Stimulated activated CD8-positive, alpha-beta memory T cell treated with anti-CD3 and anti-CD28 coated beads, Interleukin-4, amount 100 ng/mL, for 48 hours (primary cell): ENCODE measurements at regions not wholly inside any gene's neighbourhood (a gene's known extent, or its start where the extent isn't known, plus 50 kb on each side); places are given as distances from the start of the nearest gene placed in this dataset.
"Not testable (repeated sequence)": the region's sequence is repeated elsewhere in the genome, so short reads cannot be mapped to it uniquely, and the experiment has no call there.

Source experiments
- DNase-seq: peaks from one replicate; pipeline ENCODE4 v3.0.0-alpha.2; 2020

DNA sequence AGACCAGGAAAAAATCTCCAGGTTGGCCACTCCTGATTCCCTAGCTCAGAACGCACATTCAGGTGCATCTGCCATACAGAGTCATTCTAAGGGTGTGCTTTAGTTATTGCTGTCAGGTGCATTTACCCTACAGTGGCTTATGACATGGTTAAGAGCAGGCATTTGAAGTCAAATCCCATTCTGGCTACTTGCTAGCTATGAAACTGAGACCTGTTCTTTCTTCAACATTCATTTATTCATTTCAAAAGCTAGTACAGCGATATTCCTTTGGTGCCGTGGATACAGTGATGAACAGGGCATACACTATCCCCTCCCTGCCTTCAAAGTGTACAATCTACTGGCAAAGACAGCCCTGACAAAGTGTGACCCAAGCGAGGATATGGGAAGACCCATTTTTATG, 508.3 kb downstream of the NPIPA7 start:
- no peak for DNase-seq

DNA sequence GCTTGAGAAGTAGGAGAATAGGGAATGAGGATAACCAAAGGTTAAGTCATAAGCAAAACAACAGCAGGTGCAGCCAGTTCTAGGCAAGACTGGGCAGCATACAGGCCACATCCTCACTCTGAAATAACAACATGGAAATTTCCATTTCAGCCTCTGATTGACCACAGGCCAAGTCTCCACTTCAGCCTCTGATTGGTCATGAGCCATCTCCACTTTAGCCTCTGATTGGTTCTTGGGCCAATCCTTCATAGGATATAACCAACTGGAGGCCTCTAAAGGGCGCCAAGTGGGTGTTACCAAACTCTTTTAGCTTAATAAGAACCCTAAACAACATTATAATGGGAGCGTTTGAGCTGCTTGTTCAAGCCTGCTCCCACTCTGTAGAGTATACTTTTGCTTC, 512.0 kb downstream of the NPIPA7 start:
- no peak for DNase-seq

DNA sequence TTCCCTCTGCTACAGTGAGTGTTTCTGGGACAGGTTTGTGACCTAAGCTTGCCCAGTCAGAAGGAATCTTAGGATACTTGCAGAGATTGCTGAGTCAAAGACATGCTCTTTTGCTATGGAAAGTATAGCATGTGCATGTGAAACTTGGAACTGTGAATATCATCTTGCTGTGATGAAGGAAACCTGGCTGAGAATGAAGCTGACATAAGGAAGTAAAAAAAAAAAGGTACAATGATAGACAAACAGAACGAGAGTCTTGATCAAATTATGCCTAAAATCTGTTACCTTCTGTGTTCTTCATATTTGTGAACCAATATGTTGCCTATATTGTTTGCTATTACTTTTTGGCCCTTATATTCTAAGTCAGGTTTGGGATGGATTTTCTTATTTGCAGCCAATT, 525.7 kb downstream of the NPIPA7 start:
- no peak for DNase-seq

DNA sequence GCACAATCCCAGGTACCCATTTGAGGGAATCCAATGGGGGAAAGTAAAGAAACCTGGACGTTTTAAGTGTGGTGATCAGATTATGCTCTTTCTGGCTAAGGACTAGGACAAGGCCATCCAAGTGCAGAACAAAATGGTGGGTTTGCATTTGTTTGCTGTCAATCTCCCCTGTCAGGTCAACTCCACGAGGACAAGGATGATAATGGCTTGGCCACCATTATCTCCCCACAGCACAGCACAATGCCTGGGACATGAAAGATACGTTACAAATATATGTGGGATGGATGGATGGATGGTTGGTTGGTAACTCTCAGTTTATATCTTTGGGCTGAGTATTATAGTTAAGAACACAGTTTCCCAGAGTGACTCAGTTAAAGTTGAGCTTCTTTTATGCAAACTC, 526.9 kb downstream of the NPIPA7 start:
- no peak for DNase-seq

DNA sequence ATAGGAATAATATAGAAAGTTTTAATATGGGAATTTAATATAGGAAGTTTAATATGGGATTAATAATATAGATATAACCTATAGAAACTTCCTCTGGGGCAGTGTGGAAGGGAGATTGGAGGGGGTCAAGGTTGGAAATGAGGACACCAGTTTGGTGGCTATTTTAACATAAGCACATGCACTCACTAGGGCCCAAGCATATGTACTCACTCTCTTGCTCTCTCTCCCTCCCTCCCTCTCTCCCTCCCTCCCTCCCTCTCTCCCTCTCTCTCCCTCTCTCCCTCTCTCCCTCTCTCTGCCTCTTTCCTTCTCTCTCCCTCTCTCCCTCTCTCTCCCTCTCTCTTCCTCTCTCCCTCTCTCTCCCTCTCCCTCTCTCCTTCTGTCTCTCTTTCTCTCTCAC, 528.1 kb downstream of the NPIPA7 start:
- DNase-seq = no peak

DNA sequence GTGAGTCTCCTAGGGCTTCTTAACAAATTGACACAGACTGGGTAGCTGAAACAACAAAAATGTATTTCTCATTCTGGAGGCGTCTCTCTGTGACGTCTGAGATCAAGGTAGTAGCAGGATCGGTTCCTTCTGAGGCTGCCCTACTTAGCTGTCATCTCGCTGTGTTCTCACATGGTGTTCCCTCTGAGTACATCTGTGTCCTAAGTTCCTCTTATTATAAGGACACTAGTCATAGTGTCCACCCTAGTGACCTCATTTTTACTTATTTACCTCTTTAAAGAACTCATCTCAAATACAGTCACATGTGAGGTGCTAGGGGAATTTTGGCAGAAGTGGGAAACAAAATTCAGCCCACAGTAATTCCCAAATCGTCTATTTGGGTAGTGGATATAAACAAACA, 529.1 kb downstream of the NPIPA7 start:
- no peak for DNase-seq

DNA sequence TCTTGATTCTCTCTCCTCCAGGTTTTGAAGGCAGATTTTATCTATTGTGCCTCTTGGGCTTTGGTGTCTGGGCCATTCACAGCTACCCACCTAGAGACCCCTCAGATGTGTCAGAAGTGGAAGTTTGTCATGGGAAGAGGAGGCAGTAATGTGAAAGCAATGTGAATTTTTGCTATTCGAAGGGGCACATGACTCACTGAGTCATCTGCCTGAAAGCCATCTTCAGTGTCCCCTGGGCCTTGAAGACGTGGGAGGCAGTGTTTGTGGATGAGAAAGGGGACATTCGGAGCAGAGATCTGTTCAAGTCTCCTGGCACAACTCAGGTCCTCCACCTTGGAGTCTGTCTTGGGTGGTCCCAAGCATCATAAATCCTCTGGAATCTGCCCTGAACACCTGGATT, 530.2 kb downstream of the NPIPA7 start:
- DNase-seq = no peak

DNA sequence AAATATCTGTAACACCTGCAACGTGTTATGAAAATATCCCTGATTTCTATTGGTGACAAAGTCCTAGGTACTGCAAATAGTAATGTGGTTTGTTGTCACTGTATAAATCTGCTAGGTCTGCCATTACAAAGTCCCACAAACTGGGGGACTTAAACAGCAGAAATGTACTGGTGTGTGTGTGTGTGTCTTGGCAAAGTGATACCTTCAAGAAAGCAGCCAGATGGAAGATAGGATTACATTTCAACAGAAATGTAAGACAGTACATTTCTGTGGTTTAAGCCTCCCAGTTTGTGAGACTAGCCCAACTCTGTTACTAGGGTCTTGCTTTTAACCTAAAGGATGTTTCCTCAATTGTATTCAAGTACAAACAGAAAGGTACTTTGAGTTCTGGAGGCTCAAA, 531.7 kb downstream of the NPIPA7 start:
- DNase-seq = no peak

DNA sequence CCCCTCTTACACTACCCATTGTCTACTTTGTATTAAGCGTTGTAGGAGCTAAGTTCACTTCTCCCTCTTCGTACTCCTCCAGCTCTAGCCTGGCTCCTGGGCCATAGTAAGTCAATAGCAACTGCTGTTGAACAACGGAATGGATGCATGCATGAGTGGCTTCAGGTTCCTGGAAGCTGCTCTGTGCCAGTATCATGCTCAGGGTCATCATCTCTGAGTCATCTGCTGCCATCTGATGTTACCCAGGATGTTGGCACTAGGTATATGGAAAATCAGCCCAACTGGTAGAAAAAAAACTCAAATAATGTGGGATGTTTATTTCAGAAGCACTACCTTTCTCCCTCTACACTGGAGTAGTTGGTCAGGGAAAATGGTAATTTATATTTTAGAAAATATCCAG, 536.8 kb downstream of the NPIPA7 start:
- no peak for DNase-seq

DNA sequence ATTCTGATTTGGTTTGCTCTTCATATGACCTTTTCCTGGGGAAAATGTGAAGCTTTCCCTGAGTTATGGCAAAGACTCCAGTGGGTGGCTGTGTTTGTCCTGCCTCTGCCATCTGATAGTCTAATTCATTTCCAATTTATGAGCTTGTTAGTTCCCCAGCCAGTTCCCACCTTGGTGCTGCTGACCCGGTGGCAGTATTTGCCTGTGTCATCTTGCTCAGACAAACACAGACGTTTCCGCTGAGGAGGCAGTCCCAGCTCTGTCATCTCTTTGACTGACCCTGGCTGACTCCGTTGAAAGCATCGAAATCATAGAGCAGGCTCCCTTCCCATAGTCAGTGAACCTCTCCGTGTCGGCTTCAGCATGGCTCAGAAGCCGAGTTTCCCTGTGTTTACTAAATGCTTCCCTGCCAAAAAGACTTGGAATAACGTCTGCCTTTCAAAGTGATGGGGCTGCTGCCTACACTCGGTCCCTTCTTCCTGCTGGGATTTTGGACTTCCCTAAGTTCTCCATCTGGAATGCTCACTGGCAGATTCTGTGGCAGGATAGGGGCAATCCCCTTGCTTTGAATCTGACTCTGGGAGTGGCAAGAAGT, 538.3 kb downstream of the NPIPA7 start:
- DNase-seq = no peak

DNA sequence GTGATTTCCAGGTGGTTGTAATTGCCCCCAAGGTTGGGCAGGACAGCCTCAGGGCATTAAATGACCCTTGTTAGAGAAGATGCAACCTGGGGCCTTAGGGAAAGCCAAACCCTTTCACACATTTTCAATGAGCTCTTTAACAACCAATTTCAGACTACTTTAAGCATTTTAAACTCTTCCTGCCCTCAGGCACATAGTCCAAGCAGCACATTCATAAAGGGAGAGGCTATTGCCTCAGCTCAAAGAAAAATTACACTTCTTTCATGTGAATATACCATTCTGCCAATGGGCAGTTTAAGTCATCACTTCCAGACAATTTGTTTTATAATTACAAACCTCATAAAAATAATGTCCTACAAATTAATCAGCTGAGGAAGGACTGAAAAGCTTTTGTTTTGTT, 544.5 kb downstream of the NPIPA7 start:
- no peak for DNase-seq

DNA sequence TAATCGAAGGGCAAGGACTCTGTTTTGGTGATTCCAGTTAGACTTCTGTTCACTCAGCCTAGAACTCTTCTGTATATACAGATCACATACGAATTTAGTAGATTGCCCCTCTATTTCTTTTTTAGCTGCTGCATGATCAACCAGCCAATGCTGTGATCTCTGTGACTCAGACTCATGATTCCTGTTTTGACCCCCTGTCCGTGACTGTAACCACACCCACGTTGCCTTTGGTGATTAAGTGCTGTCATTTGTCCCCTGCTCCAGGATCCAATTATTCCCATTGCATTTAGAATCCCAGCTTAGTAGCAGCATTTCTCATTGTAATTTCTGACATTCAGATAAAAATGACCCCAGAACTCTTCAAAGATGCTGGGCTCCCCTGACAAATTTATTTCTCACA, 545.7 kb downstream of the NPIPA7 start:
- no peak for DNase-seq

DNA sequence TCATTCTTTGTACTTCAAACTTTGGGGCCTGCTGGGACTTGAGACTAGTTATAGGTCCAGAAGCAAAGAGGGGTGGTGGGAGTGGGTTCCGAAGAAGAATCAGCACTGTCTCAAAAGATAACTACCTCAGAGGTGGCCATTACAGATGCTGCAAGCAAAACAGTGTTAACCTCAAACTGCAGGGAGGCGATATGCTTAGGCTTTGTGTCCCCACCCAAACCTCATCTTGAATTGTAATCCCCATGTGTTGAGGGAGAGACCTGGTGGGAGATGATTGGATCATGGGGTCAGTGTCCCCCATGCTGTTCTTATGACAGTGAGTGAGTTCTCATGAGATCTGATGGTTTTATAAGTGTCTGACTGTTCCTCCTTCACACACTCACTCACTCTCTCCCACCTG, 545.3 kb downstream of the XYLT1 start:
- no peak for DNase-seq

DNA sequence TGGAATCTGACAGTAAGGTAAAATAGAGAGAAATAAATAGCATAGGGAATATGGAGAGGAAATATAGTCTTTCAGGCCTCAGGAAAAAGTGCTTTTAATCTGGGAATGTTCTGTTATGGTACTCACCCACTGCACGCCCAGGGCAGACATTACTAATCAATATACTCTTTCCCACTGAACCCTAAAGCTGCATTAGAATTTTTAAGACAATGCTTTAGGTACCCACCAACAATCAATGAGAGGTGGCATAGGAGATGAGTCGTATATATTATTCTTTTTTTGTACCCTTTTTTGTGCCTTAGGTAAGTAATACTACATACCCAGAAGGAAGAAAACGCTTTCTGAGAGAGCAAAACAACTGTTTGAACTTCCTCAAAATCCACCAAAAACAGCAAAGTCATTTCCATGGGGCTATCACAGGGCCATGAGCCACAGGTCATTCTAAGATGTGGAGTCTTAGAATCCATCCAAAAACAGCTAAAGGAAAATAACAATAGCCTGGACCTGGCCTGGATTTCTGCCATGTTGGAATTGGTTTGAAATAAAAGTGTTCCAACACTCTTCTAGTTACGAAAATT, 542.1 kb downstream of the XYLT1 start:
- no peak for DNase-seq

DNA sequence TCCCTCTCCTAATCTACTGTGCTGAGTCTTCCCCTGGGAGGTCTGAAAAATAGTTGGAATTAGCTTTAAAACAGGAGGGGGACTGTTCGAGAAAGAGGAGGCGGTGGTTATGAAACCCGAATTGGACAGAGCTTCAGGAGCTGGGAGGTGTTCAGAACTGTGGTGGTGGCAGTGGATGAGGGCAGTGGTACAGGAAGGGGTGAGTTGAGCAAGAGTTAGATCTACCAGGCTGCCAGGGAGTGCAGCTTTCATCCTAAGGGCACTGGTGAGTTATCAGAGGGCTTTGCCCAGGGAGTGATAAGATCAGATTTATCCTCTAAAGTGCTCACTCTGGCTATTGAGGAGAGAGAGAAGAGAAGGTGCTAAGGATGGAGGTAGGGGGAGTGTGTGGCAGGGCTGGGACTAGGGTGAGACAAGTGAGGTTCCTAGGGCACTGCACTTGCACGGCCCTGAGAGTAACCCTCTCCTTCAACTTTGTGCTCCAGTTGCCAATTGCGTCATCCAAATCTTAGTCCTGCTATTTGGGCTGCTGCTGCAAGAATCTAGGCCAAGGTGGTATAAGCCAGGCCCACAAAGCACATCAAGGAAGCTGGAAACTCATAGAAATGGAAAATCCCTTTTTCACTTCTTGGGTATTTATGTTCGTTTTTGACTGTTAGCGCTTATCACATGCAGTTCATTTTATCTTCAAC, 540.3 kb downstream of the XYLT1 start:
- no peak for DNase-seq

DNA sequence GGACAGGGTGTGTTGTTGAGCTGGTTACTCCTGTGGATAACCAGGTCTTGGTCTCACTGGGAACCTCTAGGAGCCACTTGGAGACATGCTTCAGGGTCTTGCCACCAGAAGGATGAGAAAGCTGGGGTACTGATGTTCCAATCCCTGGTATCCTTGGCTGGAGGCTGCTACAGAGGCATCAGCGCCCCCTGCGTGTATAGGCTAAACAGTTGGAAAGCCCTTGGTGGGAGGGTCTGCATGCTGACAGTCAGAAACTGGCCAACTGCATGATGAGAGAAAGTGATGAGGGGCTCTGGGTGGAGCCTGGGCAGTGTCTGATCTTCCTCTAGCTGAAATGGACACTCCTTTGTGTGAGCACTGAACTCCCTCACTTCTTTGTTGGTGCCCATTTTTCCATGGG, 536.9 kb downstream of the XYLT1 start:
- DNase-seq = no peak

DNA sequence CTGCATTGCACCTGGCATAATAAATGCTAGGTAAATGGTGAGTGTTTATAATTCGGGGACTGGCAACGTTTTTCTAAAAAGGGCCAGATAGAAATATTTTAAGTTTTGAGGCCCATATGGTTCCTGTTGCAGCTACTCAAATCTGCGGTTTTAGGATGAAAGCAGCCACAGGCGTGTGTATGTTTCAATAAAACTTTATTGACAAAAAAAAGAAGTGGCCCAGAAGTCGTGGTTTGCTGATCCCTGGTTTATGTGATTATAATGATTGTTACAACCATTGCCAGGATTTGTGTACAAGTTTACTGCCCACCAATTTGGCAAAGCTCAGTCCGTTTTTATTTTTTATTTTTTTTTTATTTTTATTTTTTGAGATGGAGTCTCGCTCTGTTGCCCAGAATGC, 536.1 kb downstream of the XYLT1 start:
- DNase-seq = no peak

DNA sequence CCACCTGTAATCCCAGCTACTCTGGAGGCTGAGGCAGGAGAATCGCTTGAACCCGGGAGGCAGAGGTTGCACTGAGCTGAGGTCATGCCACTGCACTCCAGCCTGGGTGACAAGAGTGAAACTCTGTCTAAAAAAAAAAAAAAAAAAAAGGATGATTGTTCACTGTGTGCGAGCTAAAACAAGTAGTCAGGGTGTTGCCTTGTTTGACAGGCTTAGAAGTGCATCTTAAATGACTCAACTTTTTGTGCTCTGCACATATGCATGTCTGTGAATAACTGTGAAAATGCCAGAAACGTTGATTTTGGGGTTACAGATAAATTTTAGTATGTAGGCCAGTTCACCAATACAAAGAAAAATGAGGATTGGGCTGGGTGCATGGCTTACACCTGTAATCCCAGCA, 534.9 kb downstream of the XYLT1 start:
- DNase-seq = not testable (repeated sequence)

DNA sequence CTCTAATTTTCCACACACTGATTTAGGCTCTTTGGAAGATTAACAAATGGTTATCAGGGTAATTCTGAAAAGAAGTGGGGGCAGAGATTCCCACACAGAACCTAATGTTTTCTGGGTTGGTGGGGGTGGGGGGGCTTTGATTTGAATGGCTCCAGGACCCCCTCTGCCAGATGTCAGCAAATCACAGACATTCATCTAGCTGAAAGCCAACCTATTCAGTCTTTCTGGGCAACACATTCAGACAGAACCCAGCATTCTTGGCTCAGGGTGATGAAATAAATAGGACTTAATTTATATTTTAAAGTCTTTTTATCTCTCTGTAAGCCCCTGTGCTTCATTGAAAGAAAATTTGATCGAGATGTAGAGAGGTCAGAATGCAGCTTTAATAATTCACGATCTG, 533.2 kb downstream of the XYLT1 start:
- no peak for DNase-seq

DNA sequence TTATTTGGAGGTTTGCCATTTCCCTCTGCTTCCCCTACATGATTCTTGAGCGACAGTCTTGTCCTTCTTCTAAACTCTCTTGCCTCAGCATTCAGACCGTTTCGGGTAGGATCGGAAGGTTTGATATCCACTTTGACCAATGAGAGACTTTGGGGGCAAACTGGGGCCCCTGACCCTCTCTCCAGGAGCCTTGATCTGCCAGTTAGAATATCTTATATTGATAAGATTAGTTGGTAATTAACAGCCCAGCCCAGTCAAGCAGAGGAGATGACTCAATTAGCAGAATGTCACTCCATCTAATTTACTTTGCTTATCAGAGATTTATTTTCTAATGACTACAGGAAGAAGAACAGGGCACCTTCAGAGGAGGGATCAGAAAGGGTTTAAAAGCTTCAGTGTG, 532.8 kb downstream of the XYLT1 start:
- no peak for DNase-seq

DNA sequence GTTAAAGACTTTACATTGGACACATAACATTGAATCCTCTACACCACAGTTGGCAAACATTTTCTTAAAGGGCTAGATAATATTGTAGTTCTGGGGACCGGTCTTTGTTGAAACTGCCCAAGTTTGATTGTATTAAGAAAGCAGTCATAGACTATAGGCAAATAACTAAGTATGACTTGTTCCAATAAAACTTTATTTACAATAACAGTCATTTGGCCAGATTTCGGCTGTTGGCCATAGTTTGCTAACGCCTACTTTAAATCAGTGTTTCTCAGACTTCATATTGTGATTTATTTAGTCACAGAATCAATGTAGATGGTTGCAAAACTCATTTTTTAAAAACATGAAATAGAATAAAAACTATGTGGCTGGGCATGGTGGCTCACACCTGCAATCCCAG, 531.8 kb downstream of the XYLT1 start:
- DNase-seq = no peak

DNA sequence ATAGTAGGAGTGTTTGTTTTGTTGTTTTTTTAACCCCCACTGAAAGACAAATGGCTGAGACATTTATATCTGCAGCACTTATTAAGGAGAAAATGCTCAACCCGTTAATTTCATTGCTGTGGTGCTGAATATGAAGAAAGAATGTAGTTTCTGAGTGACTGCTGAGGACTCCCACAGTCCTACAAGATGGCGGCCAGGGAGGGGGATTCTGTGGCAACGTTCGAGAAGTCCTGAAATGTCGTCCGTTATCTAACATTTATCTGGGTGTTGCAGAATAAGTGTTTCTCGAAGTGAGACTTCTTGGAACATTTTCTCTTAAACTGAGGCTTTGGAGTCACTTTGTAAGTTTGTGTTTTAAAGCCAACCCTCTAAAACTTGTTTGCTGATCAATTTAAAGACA, 530.4 kb downstream of the XYLT1 start:
- DNase-seq = no peak

DNA sequence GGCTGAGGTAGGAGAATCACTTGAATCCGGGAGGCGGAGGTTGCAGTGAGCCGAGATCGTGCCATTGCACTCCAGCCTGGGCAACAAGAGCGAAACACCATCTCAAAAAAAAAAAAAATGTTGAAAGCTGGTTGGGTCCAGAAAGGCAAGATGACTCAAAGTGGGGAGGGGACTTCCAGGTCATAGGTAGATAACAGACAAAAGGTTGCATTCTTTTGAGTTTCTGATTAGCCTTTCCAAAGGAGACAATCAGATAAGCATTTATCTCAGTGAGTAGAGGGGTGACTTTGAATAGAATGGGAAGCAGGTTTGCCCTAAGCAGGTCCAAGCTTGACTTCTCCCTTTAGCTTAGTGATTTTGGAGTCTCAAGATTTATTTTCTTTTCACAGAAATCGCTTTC, 527.9 kb downstream of the XYLT1 start:
- not testable (repeated sequence) for DNase-seq

DNA sequence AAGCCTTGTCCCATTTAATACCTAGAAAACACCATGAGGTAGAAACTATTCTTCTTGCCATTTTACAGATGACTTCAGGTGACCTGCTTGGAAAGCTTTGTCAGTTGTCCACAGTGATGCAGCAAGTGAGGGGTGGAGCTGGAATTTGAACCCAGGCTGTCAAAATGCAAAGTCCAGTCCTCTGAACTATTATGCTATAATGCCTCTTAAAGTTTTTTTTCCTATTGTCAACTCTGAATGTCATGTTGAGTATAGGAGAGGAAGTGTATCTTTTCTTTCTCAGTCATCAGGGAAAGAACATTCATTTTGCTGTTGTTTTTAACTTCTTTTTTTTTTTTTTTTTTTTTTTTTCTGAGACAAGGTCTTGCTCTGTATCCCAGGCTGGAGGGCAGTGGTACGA, 525.6 kb downstream of the XYLT1 start:
- no peak for DNase-seq

DNA sequence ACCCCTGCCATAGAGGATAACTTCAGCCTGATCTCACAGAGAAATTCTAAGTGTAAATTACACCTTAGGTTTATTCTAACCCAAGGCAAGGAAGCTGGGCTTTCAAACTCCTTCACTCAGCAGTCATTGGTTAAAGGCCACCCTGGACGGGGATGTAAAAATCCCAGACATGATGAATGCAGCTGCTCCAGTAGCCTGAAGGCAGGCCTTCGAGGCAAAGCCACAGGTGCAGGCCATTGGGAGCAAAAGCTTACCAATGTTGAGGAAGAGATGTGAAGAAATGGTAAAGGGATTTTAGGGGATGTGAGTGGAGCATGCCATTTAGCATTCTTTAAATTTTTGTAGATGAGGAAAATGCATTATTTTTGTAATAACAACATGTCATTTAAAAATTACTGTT, 514.4 kb downstream of the XYLT1 start:
- DNase-seq = no peak
